NCI-H345 (cell line): ENCODE measurements at regions not wholly inside any gene's neighbourhood (a gene's known extent, or its start where the extent isn't known, plus 50 kb on each side); places are given as distances from the start of the nearest gene placed in this dataset.
A peak's percentile ranks its signal among the peaks of the same experiment; 100 is the strongest.

Source experiments
- DNase-seq: peaks from one replicate; lab custom pipeline; 2025; lab: John Stamatoyannopoulos, UW

- DNase-seq: no peak
These were observed 76.6 kb upstream of the ITGA4 start for GRCh38 chr2:181380581-181380980.

- DNase-seq: no peak
These were observed 72.3 kb upstream of the ITGA4 start for GRCh38 chr2:181384923-181385322.

GRCh38 chr2:181389524-181389923, 67.7 kb upstream of the ITGA4 start:
- no peak for DNase-seq

GRCh38 chr2:181393472-181393871, 63.7 kb upstream of the ITGA4 start:
- DNase-seq: peak; percentile 21

- no peak for DNase-seq
These were observed 62.3 kb upstream of the ITGA4 start for GRCh38 chr2:181394741-181395437.

GRCh38 chr2:181395851-181396250, 61.3 kb upstream of the ITGA4 start:
- no peak for DNase-seq

- no peak for DNase-seq
These were observed 60.7 kb upstream of the ITGA4 start for GRCh38 chr2:181396256-181397123.

GRCh38 chr2:181397331-181397730, 59.9 kb upstream of the ITGA4 start:
- no peak for DNase-seq

- DNase-seq: no peak
These were observed 59.2 kb upstream of the ITGA4 start for GRCh38 chr2:181398000-181398399.

GRCh38 chr2:181399027-181399426, 58.2 kb upstream of the ITGA4 start:
- no peak for DNase-seq

- no peak for DNase-seq
These were observed 52.7 kb upstream of the ITGA4 start for GRCh38 chr2:181404472-181404871.

GRCh38 chr2:181407171-181407570, 50.0 kb upstream of the ITGA4 start:
- no peak for DNase-seq
